NCI-H510A (cell line): ENCODE measurements at regions not wholly inside any gene's neighbourhood (a gene's known extent, or its start where the extent isn't known, plus 50 kb on each side); places are given as distances from the start of the nearest gene placed in this dataset.
"Not testable (repeated sequence)": the region's sequence is repeated elsewhere in the genome, so short reads cannot be mapped to it uniquely, and the experiment has no call there.

Experiments
- DNase-seq: peaks from one replicate; lab custom pipeline; 2025; lab: John Stamatoyannopoulos, UW

GRCh38 chr13:80824229-80824628, 483.3 kb upstream of the SPRY2 start:
- no peak for DNase-seq

GRCh38 chr13:80823472-80823871, 482.5 kb upstream of the SPRY2 start:
- DNase-seq = no peak

GRCh38 chr13:80821466-80821865, 480.5 kb upstream of the SPRY2 start:
- no peak for DNase-seq

- no peak for DNase-seq
These were observed 477.1 kb upstream of the SPRY2 start for GRCh38 chr13:80817979-80818378.

GRCh38 chr13:80814541-80814940, 473.6 kb upstream of the SPRY2 start:
- DNase-seq = no peak

- not testable (repeated sequence) for DNase-seq
These were observed 469.4 kb upstream of the SPRY2 start for GRCh38 chr13:80810294-80810693.

- DNase-seq = no peak
These were observed 462.0 kb upstream of the SPRY2 start for GRCh38 chr13:80802946-80803345.

GRCh38 chr13:80798576-80799133, 457.7 kb upstream of the SPRY2 start:
- no peak for DNase-seq

- no peak for DNase-seq
These were observed 446.7 kb upstream of the SPRY2 start for GRCh38 chr13:80787604-80788003.

GRCh38 chr13:80783926-80784565, 443.1 kb upstream of the SPRY2 start:
- DNase-seq = no peak

GRCh38 chr13:80782441-80782840, 441.5 kb upstream of the SPRY2 start:
- no peak for DNase-seq

- DNase-seq = no peak
These were observed 437.4 kb upstream of the SPRY2 start for GRCh38 chr13:80778297-80778696.

GRCh38 chr13:80757694-80758093, 416.8 kb upstream of the SPRY2 start:
- DNase-seq = no peak

- no peak for DNase-seq
These were observed 415.0 kb upstream of the SPRY2 start for GRCh38 chr13:80755910-80756309.

GRCh38 chr13:80754441-80754840, 413.5 kb upstream of the SPRY2 start:
- DNase-seq = no peak

- DNase-seq = no peak
These were observed 412.9 kb upstream of the SPRY2 start for GRCh38 chr13:80753866-80754265.

- DNase-seq = no peak
These were observed 410.9 kb upstream of the SPRY2 start for GRCh38 chr13:80751854-80752253.

- DNase-seq = no peak
These were observed 403.4 kb upstream of the SPRY2 start for GRCh38 chr13:80744147-80744914.

- DNase-seq = no peak
These were observed 401.1 kb upstream of the SPRY2 start for GRCh38 chr13:80742033-80742432.

GRCh38 chr13:80740071-80740470, 399.1 kb upstream of the SPRY2 start:
- no peak for DNase-seq

GRCh38 chr13:80737513-80737912, 396.6 kb upstream of the SPRY2 start:
- DNase-seq = no peak

- no peak for DNase-seq
These were observed 386.5 kb upstream of the SPRY2 start for GRCh38 chr13:80727321-80727975.

- DNase-seq = no peak
These were observed 385.9 kb upstream of the SPRY2 start for GRCh38 chr13:80726868-80727267.
